OCI-LY3 (cell line): ENCODE measurements at regions not wholly inside any gene's neighbourhood (a gene's known extent, or its start where the extent isn't known, plus 50 kb on each side); places are given as distances from the start of the nearest gene placed in this dataset.

Experiments
- H2AFZ ChIP-seq: fragments of 200-600, 300-600 bp; shearing (Covaris generic); 2 replicates; pipeline ENCODE4 v1.6.0; 2014; ENCODE audit warnings: antibody characterized with exemption, low read depth, low read length
- H3K27ac ChIP-seq: fragments of 200-600, 300-600 bp; sonication (generic); 2 replicates; pipeline ENCODE4 v1.5.1; 2014; ENCODE audit warnings: mild to moderate bottlenecking, low read length, moderate library complexity, mixed read lengths
- H3K27me3 ChIP-seq: fragments of 200-600, 300-600 bp; sonication (generic); 2 replicates; pipeline ENCODE4 v1.6.1; 2014; ENCODE audit warnings: low read depth, low read length, mixed read lengths
- H3K36me3 ChIP-seq: fragments of 200-600, 300-600 bp; sonication (generic); replicated peaks from 2 replicates; pipeline ENCODE3; 2014; ENCODE audit warnings: low read depth, low read length, mixed read lengths
- H3K4me1 ChIP-seq: fragments of 300-600, 200-600 bp; sonication (generic); 2 replicates; pipeline ENCODE4 v1.6.1; 2014; ENCODE audit warnings: low read length, mixed read lengths
- H3K4me2 ChIP-seq: fragments of 200-600, 300-600 bp; sonication (generic); 2 replicates; pipeline ENCODE4 v1.6.1; 2014; ENCODE audit warnings: low read length, mixed read lengths
- H3K4me3 ChIP-seq: fragments of 300-600, 200-600 bp; sonication (generic); 2 replicates; pipeline ENCODE4 v1.5.1; 2014; ENCODE audit warnings: antibody characterized with exemption, mild to moderate bottlenecking, low read length, moderate library complexity
- H3K79me2 ChIP-seq: fragments of 300-600, 200-600 bp; shearing (Covaris generic); 2 replicates; pipeline ENCODE4 v1.6.1; 2014; ENCODE audit warnings: mild to moderate bottlenecking, low read length, mixed read lengths
- H3K9ac ChIP-seq: fragments of 300-600, 200-600 bp; shearing (Covaris generic); 2 replicates; pipeline ENCODE4 v1.6.0; 2014; ENCODE audit warnings: mild to moderate bottlenecking, low read length, moderate library complexity
- H3K9me3 ChIP-seq: fragments of 200-600, 300-600 bp; shearing (Covaris generic); 2 replicates; pipeline ENCODE4 v1.6.1; 2014; ENCODE audit warnings: low read length, mixed read lengths; ENCODE audit not compliant: insufficient read depth
- H4K20me1 ChIP-seq: fragments of 200-600, 300-600 bp; sonication (generic); 2 replicates; pipeline ENCODE4 v1.6.1; 2016; ENCODE audit warnings: low read length, mixed read lengths; ENCODE audit not compliant: insufficient read depth
- EZH2phosphoT487 ChIP-seq: fragments of 200-600 bp; shearing (Covaris generic); IDR thresholded peaks from 2 replicates; pipeline ENCODE4 v1.6.1; 2018; ENCODE audit warnings: antibody characterized with exemption, mixed run types, low read depth
- TF ChIP-seq, protein P1 (sequence below): fragments of 200-600, 300-600 bp; sonication (generic); IDR thresholded peaks from 2 replicates; pipeline ENCODE4 v1.5.1; 2014; ENCODE audit warnings: antibody characterized with exemption, low read length, low read depth

DNA sequence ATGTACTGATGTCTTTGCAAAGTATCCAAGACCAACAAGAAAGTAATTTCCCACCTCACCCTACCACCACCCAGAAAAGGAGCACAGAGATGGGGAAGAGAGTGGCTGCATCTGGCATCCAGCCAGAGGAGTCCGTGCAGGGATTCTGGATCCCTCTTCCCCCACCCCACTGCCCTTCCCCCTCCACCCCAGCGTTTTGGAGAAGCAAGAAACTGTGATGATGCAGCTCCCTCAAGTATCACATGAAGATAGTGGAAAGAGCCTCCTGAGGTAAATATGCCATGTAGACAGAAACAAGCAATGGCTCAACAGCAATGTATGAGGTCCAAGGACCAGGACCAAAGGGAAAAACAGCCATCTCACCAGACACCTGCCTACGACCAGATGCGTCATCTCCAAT, 153.8 kb downstream of the DEPDC1B start:
- H3K9me3 ChIP-seq: no peaks in the 10 kb centered on the region
- H3K4me2 ChIP-seq: no peak overlapping the region
- H3K27ac ChIP-seq: no peak overlapping the region
- H3K4me1 ChIP-seq: peaks cover 17% of the 10 kb centered on the region
- H3K36me3 ChIP-seq: no peaks in the 10 kb centered on the region
- H2AFZ ChIP-seq: no peak overlapping the region
- no peaks in the 10 kb centered on the region for H3K27me3 ChIP-seq
- H4K20me1 ChIP-seq: no peaks in the 10 kb centered on the region
- no peak overlapping the region for H3K4me3 ChIP-seq
- TF ChIP-seq, protein P1, sequence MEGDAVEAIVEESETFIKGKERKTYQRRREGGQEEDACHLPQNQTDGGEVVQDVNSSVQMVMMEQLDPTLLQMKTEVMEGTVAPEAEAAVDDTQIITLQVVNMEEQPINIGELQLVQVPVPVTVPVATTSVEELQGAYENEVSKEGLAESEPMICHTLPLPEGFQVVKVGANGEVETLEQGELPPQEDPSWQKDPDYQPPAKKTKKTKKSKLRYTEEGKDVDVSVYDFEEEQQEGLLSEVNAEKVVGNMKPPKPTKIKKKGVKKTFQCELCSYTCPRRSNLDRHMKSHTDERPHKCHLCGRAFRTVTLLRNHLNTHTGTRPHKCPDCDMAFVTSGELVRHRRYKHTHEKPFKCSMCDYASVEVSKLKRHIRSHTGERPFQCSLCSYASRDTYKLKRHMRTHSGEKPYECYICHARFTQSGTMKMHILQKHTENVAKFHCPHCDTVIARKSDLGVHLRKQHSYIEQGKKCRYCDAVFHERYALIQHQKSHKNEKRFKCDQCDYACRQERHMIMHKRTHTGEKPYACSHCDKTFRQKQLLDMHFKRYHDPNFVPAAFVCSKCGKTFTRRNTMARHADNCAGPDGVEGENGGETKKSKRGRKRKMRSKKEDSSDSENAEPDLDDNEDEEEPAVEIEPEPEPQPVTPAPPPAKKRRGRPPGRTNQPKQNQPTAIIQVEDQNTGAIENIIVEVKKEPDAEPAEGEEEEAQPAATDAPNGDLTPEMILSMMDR: no peak
- H3K9ac ChIP-seq: no peak overlapping the region
- H3K79me2 ChIP-seq: no peaks in the 10 kb centered on the region

DNA sequence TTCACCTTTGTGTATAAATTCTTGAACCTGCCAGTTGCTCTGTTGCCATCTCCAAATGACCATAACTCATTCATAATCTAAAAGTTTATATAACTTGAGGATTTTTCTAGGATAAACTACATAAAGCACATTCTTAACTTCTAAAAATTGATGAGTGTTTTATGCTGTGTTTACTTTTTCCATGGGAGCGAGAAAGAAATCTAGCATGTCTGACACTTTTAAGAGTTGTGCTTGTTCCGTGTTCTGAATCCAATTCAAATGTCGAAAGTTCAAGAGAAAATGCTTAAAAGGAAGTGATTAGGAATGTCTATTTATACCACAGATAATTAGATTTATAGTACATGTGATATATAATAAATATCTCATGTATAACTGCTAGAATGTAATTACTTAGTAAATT, 154.4 kb downstream of the DEPDC1B start:
- no peaks in the 10 kb centered on the region for H3K79me2 ChIP-seq
- H3K27me3 ChIP-seq: no peaks in the 10 kb centered on the region
- H3K4me1 ChIP-seq: peaks cover 23% of the 10 kb centered on the region
- no peaks in the 10 kb centered on the region for H4K20me1 ChIP-seq
- no peak overlapping the region for H3K27ac ChIP-seq
- H2AFZ ChIP-seq: no peak overlapping the region
- H3K9ac ChIP-seq: no peak overlapping the region
- no peak overlapping the region for H3K4me2 ChIP-seq
- no peak overlapping the region for H3K4me3 ChIP-seq
- H3K9me3 ChIP-seq: no peaks in the 10 kb centered on the region
- TF ChIP-seq EZH2phosphoT487: no peak
- TF ChIP-seq, protein P1: no peak
- H3K36me3 ChIP-seq: no peaks in the 10 kb centered on the region

DNA sequence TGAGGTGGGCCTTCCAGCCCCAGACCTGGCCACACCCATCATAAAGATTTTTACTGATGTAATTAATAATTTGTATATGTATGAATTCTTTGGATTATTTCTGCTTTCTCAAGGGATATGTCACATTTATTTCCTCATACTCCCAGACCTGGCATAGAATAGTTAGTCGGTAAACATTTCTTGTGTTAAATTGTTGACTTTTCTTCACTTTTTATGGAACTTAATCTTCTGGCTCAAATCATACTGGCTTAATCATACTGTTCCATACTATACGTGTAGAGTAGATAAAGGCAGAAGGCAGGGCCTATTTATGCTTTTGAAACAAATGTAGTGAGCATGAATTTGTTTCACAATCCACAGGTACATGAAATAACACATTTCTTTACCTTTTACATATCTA, 155.8 kb downstream of the DEPDC1B start:
- H3K4me1 ChIP-seq: peaks cover 37% of the 10 kb centered on the region

DNA sequence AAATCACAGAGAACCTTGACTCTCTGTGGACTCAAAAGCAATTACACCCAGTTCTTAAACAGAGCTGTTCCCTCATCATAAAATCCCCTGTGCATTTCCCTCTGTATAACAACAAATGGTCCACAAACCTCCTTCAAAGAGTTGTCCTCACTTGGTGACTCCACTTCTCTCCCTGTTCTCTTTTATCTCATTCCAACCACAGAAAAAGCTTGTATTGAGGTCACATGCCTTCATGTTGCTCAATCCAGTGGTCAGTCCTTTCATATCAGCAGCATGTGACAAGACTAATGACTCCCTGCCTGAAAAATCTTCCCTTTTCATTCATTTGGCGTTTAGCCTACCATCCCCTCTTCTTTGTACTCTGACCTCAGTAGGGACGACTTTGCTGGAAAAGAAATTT, 158.0 kb downstream of the DEPDC1B start:
- H3K36me3 ChIP-seq: no peaks in the 10 kb centered on the region
- H3K4me2 ChIP-seq: peak overlapping the region; percentile 65
- H3K9me3 ChIP-seq: no peaks in the 10 kb centered on the region
- H4K20me1 ChIP-seq: no peaks in the 10 kb centered on the region
- peaks cover 46% of the 10 kb centered on the region for H3K4me1 ChIP-seq
- TF ChIP-seq, protein P1: no peak
- no peak for TF ChIP-seq EZH2phosphoT487
- peak overlapping the region; percentile 73 for H3K27ac ChIP-seq
- no peaks in the 10 kb centered on the region for H3K79me2 ChIP-seq
- H3K4me3 ChIP-seq: peak overlapping the region; percentile 38
- no peak overlapping the region for H2AFZ ChIP-seq
- peak overlapping the region; percentile 15; the same call in 1 of the 2 replicates for H3K9ac ChIP-seq
- no peaks in the 10 kb centered on the region for H3K27me3 ChIP-seq

More for the DNA sequence above, 155.8 kb downstream of the DEPDC1B start:
- Histone ChIP-seq H3K79me2 (no peaks in the 10 kb centered on the region), H3K4me3 (no peak overlapping the region), H3K27ac (no peak overlapping the region), H3K4me2 (no peak overlapping the region), H3K9me3 (no peaks in the 10 kb centered on the region), H2AFZ (no peak overlapping the region), H3K9ac (no peak overlapping the region), H4K20me1 (no peaks in the 10 kb centered on the region), H3K36me3 (no peaks in the 10 kb centered on the region), H3K27me3 (no peaks in the 10 kb centered on the region)
- no peak for TF ChIP-seq EZH2phosphoT487
- TF ChIP-seq, protein P1: no peak
